ENCODE measurements at regions not wholly inside any gene's neighbourhood (a gene's known extent, or its start where the extent isn't known, plus 50 kb on each side); places are given as distances from the start of the nearest gene placed in this dataset.

GRCh38 chr12:74455429-74455828 is 82.2 kb upstream of the ATXN7L3B start:
- Histone ChIP-seq H3K18ac (ENCODE audit: low read depth in 1 of 2, low read length in 2 of 2) (no peak overlapping the region), H3K36me3 (ENCODE audit: control insufficient read depth in 1 of 2, insufficient read depth in 2 of 2, low read depth in 1 of 2, low read length in 2 of 2) (no peaks in the 10 kb centered on the region), H3K4ac (ENCODE audit: low read depth in 1 of 2, low read length in 2 of 2) (no peak overlapping the region), H2BK15ac (ENCODE audit: low read depth, poor library complexity, severe bottlenecking) (no peak overlapping the region), H3K9me3 (ENCODE audit: control insufficient read depth, low read length) (no peaks in the 10 kb centered on the region), H3K4me3 (ENCODE audit: insufficient read depth in 1 of 2, low read depth in 1 of 2, low read length in 2 of 2) (no peak overlapping the region), H2AK5ac (ENCODE audit: low read length, severe bottlenecking) (no peak overlapping the region), H2BK120ac (ENCODE audit: low read depth, low read length) (no peak overlapping the region), H4K8ac (ENCODE audit: low read length) (no peak overlapping the region), H3K23ac (ENCODE audit: low read length in 2 of 2) (no peak overlapping the region), H2BK12ac (ENCODE audit: low read length in 2 of 2) (no peak overlapping the region), H3K14ac (ENCODE audit: low read length in 2 of 2) (no peak overlapping the region), H3K27ac (ENCODE audit: low read length, poor library complexity, severe bottlenecking) (no peak overlapping the region), H3K27me3 (ENCODE audit: control insufficient read depth in 1 of 2, insufficient read depth in 1 of 2, low read length in 2 of 2) (no peaks in the 10 kb centered on the region), H3K9ac (ENCODE audit: low read length) (no peak overlapping the region), H2AFZ (ENCODE audit: low read depth, low read length) (no peak overlapping the region), H3K4me1 (ENCODE audit: control insufficient read depth, insufficient read depth, low read depth, low read length) (no peaks in the 10 kb centered on the region), H4K91ac (ENCODE audit: low read length) (no peak overlapping the region), H2BK5ac (ENCODE audit: low read depth, low read length, poor library complexity, severe bottlenecking) (no peak overlapping the region), H3K79me1 (replicated peaks; ENCODE audit: low read length, poor library complexity, severe bottlenecking) (no peaks in the 10 kb centered on the region), H3K4me2 (ENCODE audit: low read length, poor library complexity, severe bottlenecking) (no peak overlapping the region)
- WGBS: 100% methylated on average over 2 of the region's 3 CpGs
- DNase-seq: no peak

- Histone ChIP-seq H3K27me3 (ENCODE audit: control insufficient read depth in 1 of 2, insufficient read depth in 1 of 2, low read length in 2 of 2) (no peaks in the 10 kb centered on the region), H3K36me3 (ENCODE audit: control insufficient read depth in 1 of 2, insufficient read depth in 2 of 2, low read depth in 1 of 2, low read length in 2 of 2) (no peaks in the 10 kb centered on the region), H2AK5ac (ENCODE audit: low read length, severe bottlenecking) (no peak overlapping the region), H2BK120ac (ENCODE audit: low read depth, low read length) (no peak overlapping the region), H3K4me3 (ENCODE audit: insufficient read depth in 1 of 2, low read depth in 1 of 2, low read length in 2 of 2) (no peak overlapping the region), H4K8ac (ENCODE audit: low read length) (no peak overlapping the region), H3K18ac (ENCODE audit: low read depth in 1 of 2, low read length in 2 of 2) (no peak overlapping the region), H3K9me3 (ENCODE audit: control insufficient read depth, low read length) (no peaks in the 10 kb centered on the region), H3K9ac (ENCODE audit: low read length) (no peak overlapping the region), H3K4me1 (ENCODE audit: control insufficient read depth, insufficient read depth, low read depth, low read length) (no peaks in the 10 kb centered on the region), H2AFZ (ENCODE audit: low read depth, low read length) (no peak overlapping the region), H3K14ac (ENCODE audit: low read length in 2 of 2) (no peak overlapping the region), H3K27ac (ENCODE audit: low read length, poor library complexity, severe bottlenecking) (no peak overlapping the region), H2BK5ac (ENCODE audit: low read depth, low read length, poor library complexity, severe bottlenecking) (no peak overlapping the region), H3K4me2 (ENCODE audit: low read length, poor library complexity, severe bottlenecking) (no peak overlapping the region), H2BK12ac (ENCODE audit: low read length in 2 of 2) (no peak overlapping the region), H3K79me1 (replicated peaks; ENCODE audit: low read length, poor library complexity, severe bottlenecking) (no peaks in the 10 kb centered on the region), H2BK15ac (ENCODE audit: low read depth, poor library complexity, severe bottlenecking) (no peak overlapping the region), H3K4ac (ENCODE audit: low read depth in 1 of 2, low read length in 2 of 2) (no peak overlapping the region), H3K23ac (ENCODE audit: low read length in 2 of 2) (no peak overlapping the region), H4K91ac (ENCODE audit: low read length) (no peak overlapping the region)
- 97% methylated on average over 2 of the region's 3 CpGs for whole genome bisulfite sequencing
- no peak for DNase-seq
Observed at GRCh38 chr12:74456431-74456830, 81.2 kb upstream of the ATXN7L3B start.

- Histone ChIP-seq H4K8ac (ENCODE audit: low read length) (no peak overlapping the region), H3K9me3 (ENCODE audit: control insufficient read depth, low read length) (no peaks in the 10 kb centered on the region), H3K4me3 (ENCODE audit: insufficient read depth in 1 of 2, low read depth in 1 of 2, low read length in 2 of 2) (no peak overlapping the region), H3K4ac (ENCODE audit: low read depth in 1 of 2, low read length in 2 of 2) (no peak overlapping the region), H3K36me3 (ENCODE audit: control insufficient read depth in 1 of 2, insufficient read depth in 2 of 2, low read depth in 1 of 2, low read length in 2 of 2) (no peaks in the 10 kb centered on the region), H2AFZ (ENCODE audit: low read depth, low read length) (no peak overlapping the region), H3K27ac (ENCODE audit: low read length, poor library complexity, severe bottlenecking) (no peak overlapping the region), H2BK15ac (ENCODE audit: low read depth, poor library complexity, severe bottlenecking) (no peak overlapping the region), H3K9ac (ENCODE audit: low read length) (no peak overlapping the region), H3K18ac (ENCODE audit: low read depth in 1 of 2, low read length in 2 of 2) (no peak overlapping the region), H3K4me2 (ENCODE audit: low read length, poor library complexity, severe bottlenecking) (no peak overlapping the region), H3K27me3 (ENCODE audit: control insufficient read depth in 1 of 2, insufficient read depth in 1 of 2, low read length in 2 of 2) (no peaks in the 10 kb centered on the region), H2AK5ac (ENCODE audit: low read length, severe bottlenecking) (no peak overlapping the region), H3K23ac (ENCODE audit: low read length in 2 of 2) (no peak overlapping the region), H3K4me1 (ENCODE audit: control insufficient read depth, insufficient read depth, low read depth, low read length) (no peaks in the 10 kb centered on the region), H3K79me1 (replicated peaks; ENCODE audit: low read length, poor library complexity, severe bottlenecking) (no peaks in the 10 kb centered on the region), H2BK120ac (ENCODE audit: low read depth, low read length) (no peak overlapping the region), H2BK12ac (ENCODE audit: low read length in 2 of 2) (no peak overlapping the region), H4K91ac (ENCODE audit: low read length) (no peak overlapping the region), H3K14ac (ENCODE audit: low read length in 2 of 2) (no peak overlapping the region), H2BK5ac (ENCODE audit: low read depth, low read length, poor library complexity, severe bottlenecking) (no peak overlapping the region)
- no peak for DNase-seq
- WGBS: 62% methylated on average over 4 of the region's 4 CpGs
Observed at GRCh38 chr12:74468401-74468800, 69.2 kb upstream of the ATXN7L3B start.

- no peak overlapping the region for H3K9ac ChIP-seq (ENCODE audit: low read length)
- no peak overlapping the region for H3K27ac ChIP-seq (ENCODE audit: low read length, poor library complexity, severe bottlenecking)
- no peaks in the 10 kb centered on the region for H3K4me1 ChIP-seq (ENCODE audit: control insufficient read depth, insufficient read depth, low read depth, low read length)
- H4K91ac ChIP-seq (ENCODE audit: low read length): no peak overlapping the region
- no peaks in the 10 kb centered on the region for H3K27me3 ChIP-seq (ENCODE audit: control insufficient read depth in 1 of 2, insufficient read depth in 1 of 2, low read length in 2 of 2)
- H3K4me3 ChIP-seq (ENCODE audit: insufficient read depth in 1 of 2, low read depth in 1 of 2, low read length in 2 of 2): no peak overlapping the region
- H3K9me3 ChIP-seq (ENCODE audit: control insufficient read depth, low read length): no peaks in the 10 kb centered on the region
- no peak overlapping the region for H2BK120ac ChIP-seq (ENCODE audit: low read depth, low read length)
- H3K4ac ChIP-seq (ENCODE audit: low read depth in 1 of 2, low read length in 2 of 2): no peak overlapping the region
- H3K14ac ChIP-seq (ENCODE audit: low read length in 2 of 2): no peak overlapping the region
- no peak overlapping the region for H2BK15ac ChIP-seq (ENCODE audit: low read depth, poor library complexity, severe bottlenecking)
- H3K4me2 ChIP-seq (ENCODE audit: low read length, poor library complexity, severe bottlenecking): no peak overlapping the region
- no peaks in the 10 kb centered on the region for H3K36me3 ChIP-seq (ENCODE audit: control insufficient read depth in 1 of 2, insufficient read depth in 2 of 2, low read depth in 1 of 2, low read length in 2 of 2)
- WGBS: no CpG with 5 or more reads among the region's 1 CpG
- no peak overlapping the region for H2BK5ac ChIP-seq (ENCODE audit: low read depth, low read length, poor library complexity, severe bottlenecking)
- H4K8ac ChIP-seq (ENCODE audit: low read length): no peak overlapping the region
- no peak overlapping the region for H2BK12ac ChIP-seq (ENCODE audit: low read length in 2 of 2)
- DNase-seq: no peak
- H3K23ac ChIP-seq (ENCODE audit: low read length in 2 of 2): no peak overlapping the region
- no peak overlapping the region for H2AFZ ChIP-seq (ENCODE audit: low read depth, low read length)
- no peak overlapping the region for H3K18ac ChIP-seq (ENCODE audit: low read depth in 1 of 2, low read length in 2 of 2)
- no peak overlapping the region for H2AK5ac ChIP-seq (ENCODE audit: low read length, severe bottlenecking)
- H3K79me1 ChIP-seq (replicated peaks; ENCODE audit: low read length, poor library complexity, severe bottlenecking): no peaks in the 10 kb centered on the region
Observed at GRCh38 chr12:74476234-74476633, 61.4 kb upstream of the ATXN7L3B start.

Measured in mesenchymal stem cell (in vitro differentiated cells and primary cell).